Inflammatory macrophage treated with lipopolysaccharide for 1 hour (primary cell): ENCODE measurements at regions not wholly inside any gene's neighbourhood (a gene's known extent, or its start where the extent isn't known, plus 50 kb on each side); places are given as distances from the start of the nearest gene placed in this dataset.

Experiments used
- DNase-seq, 2 donors: peaks; one replicate each; pipeline ENCODE4 v3.0.0-alpha.2; 2020 to 2022

GRCh38 chr15:60057554-60057953, 53.4 kb downstream of the FOXB1 start:
- DNase-seq, result no peak

GRCh38 chr15:60059186-60059585, 55.1 kb downstream of the FOXB1 start:
- no peak for DNase-seq

- no peak for DNase-seq
Observed at GRCh38 chr15:60061758-60062157, 57.6 kb downstream of the FOXB1 start.

DNA sequence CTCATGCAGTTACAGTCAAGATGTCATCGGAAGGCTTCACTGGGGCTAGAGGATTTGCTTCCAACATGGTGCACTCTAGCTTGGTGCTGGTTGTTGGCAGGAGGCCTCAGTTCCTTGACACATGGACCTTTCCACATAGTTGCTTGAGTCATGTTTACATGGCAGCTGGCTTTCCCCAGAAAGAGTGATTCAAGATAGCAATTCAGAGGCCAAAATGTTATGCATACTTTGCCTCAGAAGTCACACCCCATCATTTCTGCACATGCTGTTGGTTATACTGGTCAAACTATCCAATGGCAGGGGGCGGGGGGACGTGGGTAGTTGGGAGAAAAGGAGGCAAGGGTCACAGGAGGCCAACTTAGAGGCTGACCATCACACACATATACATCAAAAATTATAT, 58.7 kb downstream of the FOXB1 start:
- DNase-seq, result no peak

- DNase-seq, result no peak
Observed at GRCh38 chr15:60065951-60066350, 61.8 kb downstream of the FOXB1 start.

GRCh38 chr15:60070838-60071493, 66.9 kb downstream of the FOXB1 start:
- DNase-seq, result no peak

DNA sequence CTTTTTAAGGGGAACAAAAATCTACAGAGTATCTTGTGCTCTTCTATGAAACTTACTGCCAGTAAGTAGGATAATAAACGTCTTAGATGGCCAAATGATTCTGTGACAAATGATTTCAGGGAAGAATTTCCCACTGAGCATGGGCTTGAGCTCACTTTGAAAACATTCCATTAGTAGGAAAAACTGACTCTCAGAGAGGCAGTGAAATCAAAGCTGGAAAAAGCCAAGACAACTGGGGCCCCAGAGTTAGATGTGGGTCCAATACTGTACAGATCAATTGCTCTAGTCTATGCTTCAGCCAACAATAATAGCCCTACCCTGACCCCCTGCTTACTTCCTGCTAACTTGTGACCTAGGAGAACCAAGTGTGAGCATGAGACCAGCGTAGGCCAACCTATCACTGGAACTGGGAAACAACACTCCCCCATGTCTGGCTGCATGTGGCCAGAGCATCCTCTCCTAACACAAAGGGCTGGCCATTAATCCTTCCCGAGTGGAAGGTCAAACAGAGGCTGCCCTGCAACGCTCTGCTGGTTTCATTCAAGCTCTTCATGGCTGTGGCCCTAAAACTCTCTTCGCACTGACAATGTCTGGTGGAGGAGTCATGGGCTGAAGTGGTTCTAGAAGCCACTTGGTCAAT, 68.8 kb downstream of the FOXB1 start:
- DNase-seq, result no peak

GRCh38 chr15:60073466-60073840, 69.3 kb downstream of the FOXB1 start:
- DNase-seq, result no peak

GRCh38 chr15:60074181-60074885, 70.2 kb downstream of the FOXB1 start:
- DNase-seq, result no peak

GRCh38 chr15:60076045-60076444, 71.9 kb downstream of the FOXB1 start:
- DNase-seq, result no peak

DNA sequence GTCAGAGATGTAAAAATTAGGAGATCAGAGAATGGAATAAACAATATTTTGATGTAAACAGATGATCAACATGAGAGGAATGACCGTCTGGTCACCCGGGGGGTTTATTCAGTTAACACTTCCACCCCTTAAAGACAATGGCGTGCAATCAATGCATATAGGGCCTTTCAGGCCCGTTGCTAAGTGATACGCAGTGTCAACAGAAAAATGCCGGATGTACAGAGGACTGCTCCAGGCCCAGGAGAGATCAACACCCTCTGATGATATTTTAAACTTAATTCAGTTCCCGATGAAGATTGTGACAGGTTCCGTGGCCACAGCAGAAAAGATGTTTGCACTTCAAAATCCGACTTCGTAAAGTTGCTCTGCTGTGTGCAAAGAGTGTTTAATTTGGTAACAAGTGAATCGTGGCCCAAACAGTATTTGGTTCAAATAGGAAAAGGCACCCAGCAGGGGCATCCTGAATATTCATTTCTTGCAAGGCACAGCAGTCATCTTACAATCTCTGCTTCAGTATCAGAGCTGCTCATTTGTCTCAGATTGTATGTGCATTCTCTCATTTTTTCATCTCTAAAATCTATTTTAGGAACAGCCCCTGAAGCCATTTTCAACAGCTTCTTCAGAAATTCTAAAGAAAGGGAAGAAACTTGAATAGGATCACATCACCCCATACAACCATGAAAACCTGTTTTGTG, 72.6 kb downstream of the FOXB1 start:
- DNase-seq, result no peak

DNA sequence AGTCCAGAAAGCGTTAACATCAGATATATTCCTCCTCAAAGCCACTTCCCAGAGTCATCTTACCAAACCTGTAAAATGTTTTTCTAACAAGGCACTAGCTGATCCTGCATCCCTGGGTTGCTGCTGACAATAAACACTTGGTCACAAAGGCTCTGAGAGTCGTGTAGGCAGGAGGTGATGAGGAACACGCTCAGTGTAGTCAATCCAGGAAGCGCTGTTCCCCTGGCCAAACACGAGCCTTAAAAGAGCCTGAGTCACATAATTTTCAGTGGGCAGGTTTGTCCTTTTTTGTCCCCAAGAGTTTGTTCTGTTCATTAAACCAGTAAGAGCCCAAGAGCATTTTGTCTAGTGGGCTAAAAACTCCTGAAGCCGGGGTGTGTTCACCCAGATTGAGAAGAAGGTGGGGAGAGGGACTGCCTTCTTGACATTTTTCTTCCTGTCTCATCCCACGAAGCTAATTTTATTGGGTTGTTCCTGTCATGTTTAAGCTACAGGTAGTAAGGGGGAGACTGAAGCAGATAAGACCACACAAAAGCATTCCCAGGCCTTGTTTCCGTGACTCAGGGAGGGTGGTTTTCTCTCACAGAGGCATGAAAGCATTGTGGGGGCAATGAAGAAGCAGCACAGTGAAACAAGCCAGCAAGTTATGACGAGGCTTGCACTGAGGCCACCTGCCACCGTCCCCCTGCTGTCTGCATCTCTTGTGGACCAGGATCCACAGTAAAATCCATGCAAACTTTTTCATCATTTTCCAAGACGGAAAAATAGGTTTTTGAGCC, 73.7 kb downstream of the FOXB1 start:
- DNase-seq, result no peak

- no peak for DNase-seq
Observed at GRCh38 chr15:60079210-60079609, 75.1 kb downstream of the FOXB1 start.

DNA sequence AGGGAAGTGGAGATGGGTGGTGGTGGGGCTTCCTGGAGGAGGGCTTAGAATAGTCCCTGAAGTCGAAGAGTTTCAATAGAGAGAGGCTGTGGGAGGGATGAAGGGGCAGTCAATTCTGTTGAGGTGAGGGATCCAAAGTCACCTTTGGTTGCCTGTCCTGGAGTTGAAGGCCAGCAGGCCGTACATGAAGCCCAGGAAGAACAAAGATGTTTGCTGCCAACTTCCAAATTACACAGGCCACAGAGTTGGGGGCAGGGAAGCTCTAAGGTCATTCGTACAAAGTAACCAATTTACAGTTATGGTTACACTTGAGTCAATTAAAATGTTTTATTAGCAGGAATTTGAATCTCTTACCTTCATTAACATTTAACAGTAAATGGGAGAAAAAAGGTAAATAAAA, 77.9 kb downstream of the FOXB1 start:
- DNase-seq, result no peak

DNA sequence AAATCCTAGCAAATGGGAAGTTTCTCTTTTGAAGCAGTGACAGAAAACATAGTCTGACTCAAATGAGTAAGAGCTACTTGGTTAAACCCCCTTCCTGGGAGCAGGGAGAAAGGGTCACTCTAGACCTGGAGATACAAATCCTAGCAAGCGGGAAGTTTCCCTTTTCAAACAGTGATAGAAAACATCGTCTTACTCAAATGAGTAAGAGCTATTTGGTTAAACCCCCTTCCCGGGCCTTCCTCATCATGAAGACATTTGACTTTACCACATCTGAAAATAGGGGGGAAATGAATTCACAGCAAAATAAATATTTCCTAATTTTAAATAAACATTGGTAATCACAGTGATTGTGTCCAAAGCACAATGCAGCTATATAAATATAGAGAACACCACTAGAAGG, 79.2 kb downstream of the FOXB1 start:
- no peak for DNase-seq

DNA sequence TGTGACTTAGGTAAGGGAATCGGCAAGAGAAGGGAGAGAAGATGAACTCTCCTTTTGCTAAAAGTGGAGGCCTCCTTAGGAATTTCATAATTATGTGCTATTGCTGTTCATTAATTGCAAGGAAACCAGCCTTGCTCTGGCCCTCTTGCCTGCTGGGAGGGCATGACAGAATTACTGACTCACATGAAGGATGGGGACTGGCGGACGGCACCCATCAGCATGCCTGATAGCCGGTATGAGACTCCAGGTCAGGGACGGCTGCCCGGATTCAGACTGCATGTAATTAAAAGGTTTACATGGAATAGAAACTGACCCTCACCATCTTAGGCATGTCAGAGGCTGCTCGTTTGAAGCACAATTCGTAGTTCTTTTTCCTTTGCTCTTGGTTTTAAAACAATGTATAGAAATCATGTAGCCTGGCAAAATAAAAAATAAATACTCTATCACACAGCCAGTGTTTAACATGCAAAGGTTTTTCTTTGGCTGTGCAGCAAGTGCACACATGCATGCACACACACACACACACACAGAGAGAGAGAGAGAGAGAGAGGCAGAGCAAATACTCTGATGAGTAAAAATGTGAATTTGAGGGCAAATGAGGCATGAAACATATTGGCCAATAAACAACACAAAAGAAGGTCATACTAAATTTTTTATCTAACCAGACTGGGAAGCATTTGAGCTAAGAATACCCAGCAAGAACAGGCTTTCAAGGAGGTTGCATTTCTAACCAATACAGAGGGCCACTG, 82.7 kb downstream of the FOXB1 start:
- DNase-seq, result no peak

DNA sequence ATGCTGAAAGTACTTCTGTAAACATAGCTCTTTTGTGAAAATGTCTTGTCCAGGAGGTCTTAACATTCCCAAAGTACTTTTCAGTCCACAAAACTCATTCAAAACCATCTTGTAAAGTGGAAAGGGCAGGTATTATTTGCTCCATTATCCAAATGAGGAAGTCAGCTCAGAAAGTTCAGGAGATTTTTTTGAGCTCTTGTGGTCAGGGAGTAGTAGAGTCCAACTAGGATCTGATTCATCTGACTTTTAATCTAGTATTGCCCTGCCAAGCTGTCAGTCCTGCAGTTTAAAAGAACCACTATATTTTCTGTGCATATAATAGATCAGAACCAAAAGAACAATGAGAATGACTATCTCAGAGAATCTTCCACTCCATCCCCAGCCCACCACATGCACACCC, 83.5 kb downstream of the FOXB1 start:
- no peak for DNase-seq

DNA sequence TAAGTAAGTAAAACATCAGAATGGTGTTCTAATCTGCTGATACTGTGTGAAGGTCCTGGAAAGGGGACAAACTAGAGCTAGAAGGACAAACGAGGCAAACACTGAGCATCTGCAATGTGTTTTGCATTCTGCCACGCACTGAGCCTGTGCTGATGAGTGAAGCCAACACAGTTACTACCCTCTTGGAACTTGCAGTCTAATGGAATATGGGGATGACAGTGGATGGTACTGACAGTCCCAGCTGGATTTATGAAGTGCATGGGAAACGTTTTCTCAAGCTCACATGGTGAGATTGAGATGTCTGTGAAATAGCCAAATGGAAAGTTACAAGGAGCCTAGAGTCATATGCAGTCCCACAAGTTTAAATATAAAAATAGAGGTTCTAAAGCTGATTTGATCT, 86.6 kb downstream of the FOXB1 start:
- no peak for DNase-seq

DNA sequence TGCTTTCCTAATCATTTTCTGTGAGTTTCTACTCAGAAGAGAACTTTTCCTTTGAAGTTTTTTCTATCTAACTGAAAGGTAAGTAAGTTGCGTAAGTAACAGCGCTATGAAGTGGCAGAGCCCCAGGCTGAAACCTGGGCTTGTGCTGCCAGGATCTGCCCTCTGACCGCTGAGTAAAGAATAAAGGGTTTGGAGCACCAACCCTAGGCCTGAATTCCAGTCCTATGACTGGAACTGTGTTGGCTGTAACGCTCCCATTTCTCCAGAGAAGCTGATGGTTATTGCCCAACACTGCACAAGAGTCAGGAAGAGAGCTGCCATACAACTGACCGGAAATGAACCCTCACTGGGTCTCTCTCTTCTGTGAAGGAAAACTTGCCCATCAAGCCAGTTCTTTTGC, 87.0 kb downstream of the FOXB1 start:
- DNase-seq, result no peak

DNA sequence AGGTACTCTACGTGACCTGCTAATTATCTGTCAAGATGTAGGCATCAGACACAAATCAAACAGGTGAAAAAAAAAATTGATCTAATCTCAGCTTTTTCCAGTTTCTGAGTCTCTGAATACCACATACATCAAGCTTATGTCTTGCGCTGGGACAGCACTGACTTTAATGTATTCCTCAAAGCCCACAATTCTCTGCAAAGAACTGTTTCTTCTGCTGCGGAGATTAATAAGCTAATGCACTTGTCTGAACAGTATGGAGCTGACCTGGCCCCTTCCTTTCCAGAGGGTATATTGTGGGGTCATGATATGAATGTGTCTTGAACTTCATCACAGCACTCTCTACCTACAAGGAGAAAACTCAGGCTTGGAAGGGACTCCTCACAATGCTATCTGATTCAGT, 87.8 kb downstream of the FOXB1 start:
- no peak for DNase-seq

DNA sequence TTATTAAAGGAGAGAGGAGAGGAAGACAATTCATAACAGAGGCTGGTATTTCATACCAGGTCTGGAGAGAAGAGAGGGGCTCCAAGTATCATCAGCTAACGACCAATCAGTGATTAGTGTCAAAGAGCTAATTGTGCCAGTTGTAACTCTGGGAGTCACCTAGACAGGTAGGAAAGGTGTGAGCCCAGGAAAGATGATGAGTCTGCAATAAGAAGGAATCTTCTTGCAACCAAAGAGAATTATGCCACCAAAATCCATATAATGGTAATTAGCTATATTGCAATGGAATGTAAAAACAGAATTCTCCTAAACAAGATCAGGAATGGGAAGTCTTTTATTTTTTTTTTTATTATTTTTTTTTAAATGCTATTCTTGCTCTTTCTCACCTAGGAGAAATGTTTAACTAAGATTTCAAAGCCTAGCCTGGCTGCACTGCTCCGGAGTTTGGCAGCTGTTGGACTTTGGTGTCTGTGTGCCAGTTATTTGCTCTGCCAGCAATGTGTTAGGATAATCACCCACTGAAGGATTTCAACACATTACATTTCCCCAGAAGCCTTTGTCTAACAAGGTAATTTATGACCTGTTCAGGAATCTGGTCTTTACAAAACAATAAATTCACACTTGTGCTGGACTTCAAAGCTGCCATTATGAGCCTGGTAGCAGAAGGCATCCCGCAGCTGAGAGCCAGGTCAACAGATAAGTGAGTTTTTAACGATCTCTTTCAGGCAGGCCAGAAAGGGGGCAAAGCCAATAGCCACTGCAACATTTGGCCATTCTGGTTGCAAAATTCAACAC, 89.4 kb downstream of the FOXB1 start:
- no peak for DNase-seq
